AML-193 (cell line): ENCODE measurements at regions not wholly inside any gene's neighbourhood (a gene's known extent, or its start where the extent isn't known, plus 50 kb on each side); places are given as distances from the start of the nearest gene placed in this dataset.
"Not testable (repeated sequence)": the region's sequence is repeated elsewhere in the genome, so short reads cannot be mapped to it uniquely, and the experiment has no call there.

Source experiments
- DNase-seq, 2 experiments: peaks; one replicate each; lab custom pipeline; 2025; lab: John Stamatoyannopoulos, UW

GRCh38 chr13:34166406-34166805 is 348.5 kb downstream of the RFC3 start:
- DNase-seq, result no peak

GRCh38 chr13:34167347-34167746 is 349.4 kb downstream of the RFC3 start:
- no peak for DNase-seq

GRCh38 chr13:34172048-34172447 is 354.1 kb downstream of the RFC3 start:
- no peak for DNase-seq

- DNase-seq, result no peak
Measured at GRCh38 chr13:34174671-34175145, 356.8 kb downstream of the RFC3 start.

GRCh38 chr13:34175551-34175950 is 357.6 kb downstream of the RFC3 start:
- no peak for DNase-seq

- no peak for DNase-seq
Measured at GRCh38 chr13:34176633-34177032, 358.7 kb downstream of the RFC3 start.

GRCh38 chr13:34179481-34179880 is 361.5 kb downstream of the RFC3 start:
- DNase-seq, result no peak

- no peak for DNase-seq
Measured at GRCh38 chr13:34179927-34180326, 362.0 kb downstream of the RFC3 start.

GRCh38 chr13:34181256-34181655 is 363.3 kb downstream of the RFC3 start:
- not testable (repeated sequence) for DNase-seq

- DNase-seq, result no peak
Measured at GRCh38 chr13:34189946-34190345, 372.0 kb downstream of the RFC3 start.

- DNase-seq, result no peak
Measured at GRCh38 chr13:34201050-34201913, 383.3 kb downstream of the RFC3 start.

- no peak for DNase-seq
Measured at GRCh38 chr13:34207334-34207733, 389.4 kb downstream of the RFC3 start.

GRCh38 chr13:34207872-34208271 is 389.9 kb downstream of the RFC3 start:
- DNase-seq, result no peak

- no peak for DNase-seq
Measured at GRCh38 chr13:34208336-34208735, 390.4 kb downstream of the RFC3 start.

- DNase-seq, result no peak
Measured at GRCh38 chr13:34210341-34210740, 392.4 kb downstream of the RFC3 start.

- no peak for DNase-seq
Measured at GRCh38 chr13:34214686-34215085, 396.7 kb downstream of the RFC3 start.

GRCh38 chr13:34216256-34216655 is 398.3 kb downstream of the RFC3 start:
- no peak for DNase-seq

GRCh38 chr13:34217343-34218025 is 399.5 kb downstream of the RFC3 start:
- no peak for DNase-seq

- no peak for DNase-seq
Measured at GRCh38 chr13:34223984-34224383, 406.0 kb downstream of the RFC3 start.

GRCh38 chr13:34224877-34225276 is 406.9 kb downstream of the RFC3 start:
- no peak for DNase-seq

GRCh38 chr13:34230271-34230670 is 412.3 kb downstream of the RFC3 start:
- no peak for DNase-seq

GRCh38 chr13:34241332-34241731 is 423.4 kb downstream of the RFC3 start:
- DNase-seq, result no peak

- no peak for DNase-seq
Measured at GRCh38 chr13:34243403-34243802, 425.5 kb downstream of the RFC3 start.
